IPS DF 6.9 (cell line): ENCODE measurements at regions not wholly inside any gene's neighbourhood (a gene's known extent, or its start where the extent isn't known, plus 50 kb on each side); places are given as distances from the start of the nearest gene placed in this dataset.

Experiments used
- DNase-seq: peaks from one replicate; pipeline ENCODE4 v3.0.0-alpha.2; 2013; ENCODE audit warnings: low read depth, low spot score
- H3K27ac ChIP-seq: one replicate; pipeline ENCODE4 v1.5.1; 2013; ENCODE audit warnings: low read length, control low read depth
- H3K27me3 ChIP-seq: 2 replicates; pipeline ENCODE4 v1.6.1; 2013; ENCODE audit warnings: mild to moderate bottlenecking, low read length; ENCODE audit not compliant: control insufficient read depth, insufficient read depth
- H3K36me3 ChIP-seq: 2 replicates; pipeline ENCODE4 v1.6.1; 2013; ENCODE audit warnings: low read length; ENCODE audit not compliant: control insufficient read depth, insufficient read depth
- H3K4me1 ChIP-seq: 2 replicates; pipeline ENCODE4 v1.6.1; 2013; ENCODE audit warnings: low read length; ENCODE audit not compliant: control insufficient read depth, insufficient read depth
- H3K4me3 ChIP-seq: 2 replicates; pipeline ENCODE4 v1.5.1; 2013; ENCODE audit warnings: mild to moderate bottlenecking, low read length
- H3K9me3 ChIP-seq: 2 replicates; pipeline ENCODE4 v1.6.1; 2013; ENCODE audit warnings: low read length, inconsistent platforms; ENCODE audit not compliant: control insufficient read depth, insufficient read depth
- WGBS: extraction: QIAGEN DNeasy Blood & Tissue Kit; methylation state at CpG from one replicate; pipeline ENCODE4 v1.1.7; 2013; ENCODE audit warnings: mixed read lengths, missing lambda C conversion rate; ENCODE audit not compliant: insufficient read length, insufficient coverage; 5-methylcytosine and 5-hydroxymethylcytosine counted together

DNA sequence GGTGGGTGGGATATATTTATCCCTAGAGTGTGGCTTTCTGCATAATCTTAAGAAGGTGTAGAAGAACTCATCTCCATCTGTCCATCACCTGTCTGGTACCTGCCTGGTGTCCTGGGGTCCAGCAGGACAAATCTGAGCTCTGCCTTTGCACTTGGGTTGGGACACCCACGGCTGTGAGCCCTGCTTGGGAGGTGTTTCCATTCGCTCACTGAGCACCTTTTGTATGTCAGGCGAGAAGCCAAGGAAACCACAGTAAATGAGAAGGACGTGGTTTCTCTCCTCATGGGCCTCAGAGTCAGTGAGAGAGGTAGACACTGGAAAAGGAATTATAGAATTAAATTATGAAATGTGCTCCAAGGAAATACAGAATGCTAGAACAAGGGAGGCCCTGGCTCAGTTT is 555.9 kb downstream of the MIAT start:
- no peak overlapping the region for H3K4me3 ChIP-seq
- H3K9me3 ChIP-seq = no peaks in the 10 kb centered on the region
- no peaks in the 10 kb centered on the region for H3K27me3 ChIP-seq
- DNase-seq = no peak
- H3K27ac ChIP-seq = no peak overlapping the region
- no CpG with 5 or more reads among the region's 4 CpGs for WGBS
- 0 out of 2 replicates have a peak, but pooled peaks cover 2% of the 10 kb centered on the region for H3K4me1 ChIP-seq
- no peaks in the 10 kb centered on the region for H3K36me3 ChIP-seq

GRCh38 chr22:27213766-27214581 is 556.6 kb downstream of the MIAT start:
- Histone ChIP-seq H3K36me3 (no peaks in the 10 kb centered on the region), H3K4me1 (0 out of 2 replicates have a peak, but pooled peaks cover 2% of the 10 kb centered on the region), H3K9me3 (no peaks in the 10 kb centered on the region), H3K4me3 (no peak overlapping the region), H3K27me3 (no peaks in the 10 kb centered on the region), H3K27ac (no peak overlapping the region)
- WGBS = no CpG with 5 or more reads among the region's 17 CpGs
- DNase-seq = no peak

DNA sequence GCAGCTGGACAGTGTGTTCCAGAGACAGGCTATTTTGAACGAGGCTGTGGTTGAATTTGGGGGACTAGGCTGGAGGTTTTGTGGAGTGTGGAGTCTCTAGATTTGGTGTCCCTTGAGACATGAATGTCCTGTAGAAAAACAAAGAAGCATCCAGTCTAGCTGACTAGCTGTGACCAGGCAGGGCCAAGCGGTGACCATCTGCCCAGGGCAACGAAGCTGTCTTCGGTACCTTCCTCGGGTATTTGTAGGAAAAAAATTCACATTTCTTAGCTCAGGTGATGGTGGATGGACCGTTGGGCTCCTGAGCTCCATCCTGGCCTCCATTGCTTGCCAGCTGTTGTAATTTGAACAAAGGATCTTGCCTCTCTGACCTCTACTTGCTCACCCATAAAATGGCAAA is 557.3 kb downstream of the MIAT start:
- Histone ChIP-seq H3K27ac (no peak overlapping the region), H3K4me1 (0 out of 2 replicates have a peak, but pooled peaks cover 2% of the 10 kb centered on the region), H3K9me3 (no peaks in the 10 kb centered on the region), H3K36me3 (no peaks in the 10 kb centered on the region), H3K4me3 (no peak overlapping the region), H3K27me3 (no peaks in the 10 kb centered on the region)
- no peak for DNase-seq
- no CpG with 5 or more reads among the region's 6 CpGs for WGBS

DNA sequence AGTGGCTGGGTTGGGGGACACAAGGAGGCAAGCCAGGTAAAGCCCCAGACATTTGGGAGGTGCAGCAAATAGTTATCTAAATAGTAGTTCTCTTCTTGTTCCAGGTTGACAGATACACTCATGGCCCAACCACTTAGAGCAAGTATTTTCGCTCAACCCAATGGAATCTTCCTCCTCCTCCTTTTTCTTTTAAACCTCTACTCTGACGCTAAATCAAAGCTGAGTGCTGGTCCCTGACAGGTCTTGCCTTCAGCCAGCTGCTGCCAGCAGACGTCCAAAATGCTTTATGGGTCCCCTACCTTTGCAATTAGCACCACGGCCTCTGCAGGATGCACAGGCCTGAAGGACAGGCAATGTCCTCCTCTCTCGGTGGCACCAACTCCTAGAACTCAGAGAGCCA is 558.5 kb downstream of the MIAT start:
- H3K27ac ChIP-seq = no peak overlapping the region
- no peak overlapping the region for H3K4me3 ChIP-seq
- no peaks in the 10 kb centered on the region for H3K27me3 ChIP-seq
- no CpG with 5 or more reads among the region's 5 CpGs for WGBS
- DNase-seq = no peak
- H3K9me3 ChIP-seq = no peaks in the 10 kb centered on the region
- no peaks in the 10 kb centered on the region for H3K4me1 ChIP-seq
- no peaks in the 10 kb centered on the region for H3K36me3 ChIP-seq

- Histone ChIP-seq H3K27ac (no peak overlapping the region), H3K9me3 (no peaks in the 10 kb centered on the region), H3K4me1 (no peaks in the 10 kb centered on the region), H3K27me3 (no peaks in the 10 kb centered on the region), H3K36me3 (no peaks in the 10 kb centered on the region), H3K4me3 (no peak overlapping the region)
- DNase-seq = no peak
- WGBS = no CpG with 5 or more reads among the region's 1 CpG
Observed at GRCh38 chr22:27216444-27216843, 559.1 kb downstream of the MIAT start.

- Histone ChIP-seq H3K27me3 (no peaks in the 10 kb centered on the region), H3K9me3 (no peaks in the 10 kb centered on the region), H3K4me1 (no peaks in the 10 kb centered on the region), H3K27ac (no peak overlapping the region), H3K4me3 (no peak overlapping the region), H3K36me3 (no peaks in the 10 kb centered on the region)
- no peak for DNase-seq
- WGBS = no CpG with 5 or more reads among the region's 3 CpGs
Observed at GRCh38 chr22:27217154-27217553, 559.8 kb downstream of the MIAT start.

DNA sequence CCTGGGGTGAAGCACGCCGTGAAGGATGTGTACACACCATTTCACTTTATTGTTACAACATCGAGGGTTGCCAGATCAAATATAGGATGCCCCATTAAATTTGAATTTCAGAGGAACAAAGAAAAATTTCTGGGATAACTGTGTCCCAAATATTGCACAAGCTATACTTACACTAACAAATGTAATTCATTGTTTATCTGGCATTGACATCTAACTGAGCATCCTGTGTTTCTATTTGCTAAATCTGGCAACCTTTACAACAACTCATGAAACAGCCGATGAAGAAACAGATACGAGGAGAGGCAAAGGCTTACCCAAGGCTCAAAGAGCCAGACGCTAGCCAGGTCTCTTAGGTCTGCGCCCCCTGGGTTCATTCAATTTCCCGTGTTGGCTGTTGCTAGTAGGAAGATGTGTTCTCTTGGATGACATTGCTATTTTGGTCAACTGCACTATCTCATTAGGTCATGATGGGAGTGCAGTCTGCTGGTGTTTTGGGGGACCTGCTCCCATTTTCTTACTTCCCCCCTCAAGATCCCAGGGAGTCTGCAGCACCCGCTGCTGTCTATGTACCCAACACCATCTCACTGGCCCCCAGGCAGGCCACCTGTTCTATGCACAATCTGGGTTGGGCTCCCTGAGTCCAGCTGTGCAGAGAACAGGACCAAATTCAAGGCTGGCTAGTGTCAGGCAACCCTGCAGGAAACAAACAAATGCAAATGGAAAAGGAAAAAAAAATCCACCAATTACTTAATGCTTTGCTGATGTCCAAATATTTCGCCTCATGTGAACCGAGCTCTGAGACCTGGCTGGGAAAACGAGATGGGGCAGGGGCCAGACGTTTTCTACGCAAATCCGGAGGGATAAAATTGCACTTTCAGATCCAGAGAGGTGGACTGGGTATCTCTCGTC is 560.9 kb downstream of the MIAT start:
- H3K4me1 ChIP-seq = no peaks in the 10 kb centered on the region
- no peak overlapping the region for H3K4me3 ChIP-seq
- DNase-seq = no peak
- no peaks in the 10 kb centered on the region for H3K9me3 ChIP-seq
- no peaks in the 10 kb centered on the region for H3K27me3 ChIP-seq
- H3K27ac ChIP-seq = no peak overlapping the region
- no peaks in the 10 kb centered on the region for H3K36me3 ChIP-seq
- WGBS = no CpG with 5 or more reads among the region's 16 CpGs

DNA sequence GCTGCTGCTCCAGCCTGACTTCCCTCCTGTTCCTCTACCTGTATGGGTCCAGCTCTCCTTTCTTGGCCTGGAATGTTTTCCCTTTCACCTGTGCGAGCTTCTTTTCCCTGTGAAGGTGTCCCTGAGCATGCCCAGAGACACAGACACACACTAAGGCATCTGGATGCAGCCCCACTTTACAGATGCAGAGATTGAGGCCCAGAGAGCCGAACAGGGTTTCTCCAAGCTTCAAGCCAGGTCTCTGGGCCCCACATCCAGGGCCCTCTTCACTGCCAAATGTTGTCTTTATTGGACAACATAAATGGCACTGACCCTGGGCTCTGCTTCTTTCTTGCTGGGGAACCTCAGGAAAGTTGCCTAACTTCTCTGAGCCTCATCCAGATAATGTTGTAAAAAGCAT is 561.6 kb downstream of the MIAT start:
- no peak for DNase-seq
- WGBS = no CpG with 5 or more reads among the region's 2 CpGs
- Histone ChIP-seq H3K36me3 (no peaks in the 10 kb centered on the region), H3K4me3 (no peak overlapping the region), H3K4me1 (no peaks in the 10 kb centered on the region), H3K9me3 (no peaks in the 10 kb centered on the region), H3K27ac (no peak overlapping the region), H3K27me3 (no peaks in the 10 kb centered on the region)

- Histone ChIP-seq H3K4me3 (no peak overlapping the region), H3K36me3 (no peaks in the 10 kb centered on the region), H3K4me1 (no peaks in the 10 kb centered on the region), H3K27ac (no peak overlapping the region), H3K27me3 (no peaks in the 10 kb centered on the region), H3K9me3 (no peaks in the 10 kb centered on the region)
- WGBS = no CpG with 5 or more reads among the region's 5 CpGs
- no peak for DNase-seq
Observed at GRCh38 chr22:27220339-27220738, 563.0 kb downstream of the MIAT start.

DNA sequence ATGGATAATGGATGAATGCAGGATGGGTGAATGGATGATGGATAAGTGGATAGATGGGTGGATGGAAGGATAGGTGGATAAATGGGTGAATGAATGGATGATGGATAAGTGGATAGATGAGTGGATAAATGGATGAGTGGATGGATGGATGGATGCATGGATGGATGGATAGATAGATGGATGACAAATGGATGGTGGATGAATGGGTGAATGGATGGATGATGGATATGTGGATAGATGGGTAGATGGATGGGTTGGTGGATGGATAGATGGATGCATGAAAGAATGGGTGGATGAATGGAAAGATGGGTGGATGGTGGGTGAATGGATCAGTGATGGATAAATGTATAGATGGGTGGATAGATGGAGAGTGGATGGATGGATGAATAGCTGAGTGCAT is 564.8 kb downstream of the MIAT start:
- H3K4me3 ChIP-seq = no peak overlapping the region
- no peak for DNase-seq
- H3K9me3 ChIP-seq = no peaks in the 10 kb centered on the region
- no peaks in the 10 kb centered on the region for H3K27me3 ChIP-seq
- H3K27ac ChIP-seq = no peak overlapping the region
- no peaks in the 10 kb centered on the region for H3K4me1 ChIP-seq
- H3K36me3 ChIP-seq = no peaks in the 10 kb centered on the region
